Endodermal cell (in vitro differentiated cells): ENCODE measurements at regions not wholly inside any gene's neighbourhood (a gene's known extent, or its start where the extent isn't known, plus 50 kb on each side); places are given as distances from the start of the nearest gene placed in this dataset.

Source experiments
- DNase-seq: peaks from one replicate; pipeline ENCODE4 v3.0.0-alpha.2; 2017
- H3K27ac ChIP-seq: 2 replicates; pipeline ENCODE4 v1.5.1; 2013; ENCODE audit warnings: mild to moderate bottlenecking, low read depth, low read length, moderate library complexity
- H3K27me3 ChIP-seq: 2 replicates; pipeline ENCODE4 v1.6.1; 2013; ENCODE audit warnings: mild to moderate bottlenecking, low read length, moderate library complexity; ENCODE audit not compliant: insufficient read depth, control insufficient read depth, poor library complexity, severe bottlenecking
- H3K36me3 ChIP-seq: 2 replicates; pipeline ENCODE4 v1.7.0; 2013; ENCODE audit warnings: mild to moderate bottlenecking, low read length, moderate library complexity; ENCODE audit not compliant: control insufficient read depth, insufficient read depth
- H3K4me1 ChIP-seq: one replicate; pipeline ENCODE4 v1.7.0; 2013; ENCODE audit warnings: low read length; ENCODE audit not compliant: control insufficient read depth, insufficient read depth
- H3K4me3 ChIP-seq: 2 replicates; pipeline ENCODE4 v1.5.1; 2013; ENCODE audit warnings: mild to moderate bottlenecking, low read length, moderate library complexity
- H3K9ac ChIP-seq: 2 replicates; pipeline ENCODE4 v1.6.1; 2013; ENCODE audit warnings: mild to moderate bottlenecking, low read length, moderate library complexity; ENCODE audit not compliant: poor library complexity, severe bottlenecking; ENCODE audit errors: extremely low read depth
- H3K9me3 ChIP-seq: 2 replicates; pipeline ENCODE4 v1.6.1; 2013; ENCODE audit warnings: mild to moderate bottlenecking, low read length, moderate library complexity; ENCODE audit not compliant: control insufficient read depth
- H3K27ac Mint-ChIP-seq: 2 replicates; pipeline ENCODE4 v1.8.0; 2020; ENCODE audit warnings: mixed read lengths
- H3K27me3 Mint-ChIP-seq: 2 replicates; pipeline ENCODE4 v1.8.0; 2021; ENCODE audit warnings: mild to moderate bottlenecking, mixed read lengths; ENCODE audit not compliant: insufficient read depth
- H3K36me3 Mint-ChIP-seq: 2 replicates; pipeline ENCODE4 v1.8.0; 2020; ENCODE audit warnings: low read depth, mixed read lengths
- H3K4me1 Mint-ChIP-seq: 2 replicates; pipeline ENCODE4 v1.8.0; 2020; ENCODE audit warnings: mixed read lengths
- H3K4me3 Mint-ChIP-seq: 2 replicates; pipeline ENCODE4 v1.8.0; 2020; ENCODE audit warnings: mild to moderate bottlenecking, moderate library complexity, mixed read lengths
- H3K9me3 Mint-ChIP-seq: 2 replicates; pipeline ENCODE4 v1.8.0; 2020; ENCODE audit warnings: mild to moderate bottlenecking, mixed read lengths
- CTCF ChIP-seq: fragments of 200-600 bp; sonication (generic); conservative IDR thresholded peaks from 2 replicates; pipeline ENCODE4 v1.5.0; 2021; ENCODE audit warnings: antibody characterized with exemption, mild to moderate bottlenecking
- WGBS, 2 experiments: methylation state at CpG; one replicate each; pipeline versions ENCODE4 v1.1.5 to v1.1.7; 2013; ENCODE audit warnings: missing lambda C conversion rate in 2 of 2, mixed read lengths in 1 of 2; ENCODE audit not compliant: insufficient coverage in 1 of 2, insufficient read length in 1 of 2; 5-methylcytosine and 5-hydroxymethylcytosine counted together

GRCh38 chr13:40116008-40116407, 460.5 kb downstream of the COG6 start:
- Mint-ChIP-seq H3K27me3 (no peaks in the 10 kb centered on the region), H3K9me3 (peaks cover 11% of the 10 kb centered on the region), H3K4me1 (peaks cover 48% of the 10 kb centered on the region), H3K27ac (peak overlapping the region; percentile 91), H3K36me3 (peaks cover 4% of the 10 kb centered on the region), H3K4me3 (peak overlapping the region; percentile 0)
- TF ChIP-seq CTCF = peak; percentile 35
- Histone ChIP-seq H3K9me3 (peaks cover 9% of the 10 kb centered on the region), H3K27me3 (no peaks in the 10 kb centered on the region), H3K9ac (peak overlapping the region; percentile 34), H3K36me3 (no peaks in the 10 kb centered on the region), H3K4me3 (peak overlapping the region; percentile 31), H3K4me1 (peaks cover 28% of the 10 kb centered on the region), H3K27ac (no peak overlapping the region)
- 23 to 46% methylated on average over 3 to 6 of the region's 6 CpGs for WGBS, 2 experiments
- peak; percentile 69 for DNase-seq

GRCh38 chr13:40118337-40118736, 462.9 kb downstream of the COG6 start:
- no peak for DNase-seq
- H3K4me3 Mint-ChIP-seq = no peak overlapping the region
- H3K4me3 ChIP-seq = no peak overlapping the region

GRCh38 chr13:40119852-40120251, 464.4 kb downstream of the COG6 start:
- DNase-seq = no peak
- no peak for TF ChIP-seq CTCF
- Mint-ChIP-seq H3K4me1 (peaks cover 41% of the 10 kb centered on the region), H3K4me3 (no peak overlapping the region), H3K9me3 (peaks cover 11% of the 10 kb centered on the region), H3K27me3 (no peaks in the 10 kb centered on the region), H3K27ac (no peak overlapping the region), H3K36me3 (peaks cover 4% of the 10 kb centered on the region)
- Histone ChIP-seq H3K27ac (no peak overlapping the region), H3K27me3 (no peaks in the 10 kb centered on the region), H3K9me3 (peaks cover 9% of the 10 kb centered on the region), H3K4me1 (peaks cover 14% of the 10 kb centered on the region), H3K9ac (no peak overlapping the region), H3K4me3 (peak overlapping the region; percentile 24), H3K36me3 (no peaks in the 10 kb centered on the region)
- 100% methylated on average over 1 of the region's 1 CpG for WGBS, 2 experiments

More at GRCh38 chr13:40118337-40118736, 462.9 kb downstream of the COG6 start:
- H3K27me3 ChIP-seq = no peaks in the 10 kb centered on the region
- no peak overlapping the region for H3K9ac ChIP-seq
- H3K36me3 ChIP-seq = no peaks in the 10 kb centered on the region
- WGBS, 2 experiments = 87 to 89% methylated on average over 3 of the region's 3 CpGs
- Mint-ChIP-seq H3K36me3 (peaks cover 4% of the 10 kb centered on the region), H3K27ac (no peak overlapping the region), H3K27me3 (no peaks in the 10 kb centered on the region), H3K9me3 (peaks cover 11% of the 10 kb centered on the region), H3K4me1 (peaks cover 50% of the 10 kb centered on the region)
- H3K9me3 ChIP-seq = peaks cover 9% of the 10 kb centered on the region
- TF ChIP-seq CTCF = no peak
- no peak overlapping the region for H3K27ac ChIP-seq
- H3K4me1 ChIP-seq = peaks cover 28% of the 10 kb centered on the region
